ENCODE measurements at regions not wholly inside any gene's neighbourhood (a gene's known extent, or its start where the extent isn't known, plus 50 kb on each side); places are given as distances from the start of the nearest gene placed in this dataset.

- TF ChIP-seq CTCF (IDR thresholded peaks at IDR 0.05; ENCODE audit: poor library complexity) (no peak), EZH2 (IDR thresholded peaks at IDR 0.05; ENCODE audit: borderline replicate concordance) (no peak)
These were observed 599.4 kb upstream of the CITED2 start for GRCh38 chr6:139973669-139974344.

Measured in hepatocyte (in vitro differentiated cells).